ENCODE measurements at regions not wholly inside any gene's neighbourhood (a gene's known extent, or its start where the extent isn't known, plus 50 kb on each side); places are given as distances from the start of the nearest gene placed in this dataset.

DNA sequence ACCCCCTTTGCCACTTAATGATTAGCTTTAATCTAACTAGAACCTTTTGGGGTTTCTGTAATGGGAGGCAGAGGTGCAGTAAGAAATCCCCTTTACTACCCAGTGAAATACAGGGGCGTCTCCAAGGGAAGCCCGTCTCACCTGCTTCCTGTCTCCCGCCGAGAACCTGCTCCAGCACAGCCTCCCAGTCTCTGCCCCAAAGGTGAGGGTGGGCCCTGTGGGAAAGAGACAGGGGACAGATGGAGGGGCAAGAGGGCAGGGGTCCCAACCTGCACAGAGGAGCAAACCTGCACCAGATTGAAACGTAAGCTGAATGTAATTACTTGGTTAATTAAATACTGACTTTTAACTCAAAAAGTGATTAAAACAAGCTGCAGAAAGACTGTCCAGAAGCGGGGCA, 474.2 kb upstream of the SULF2 start:
- no peak for FAIRE-seq
- no peak for ATAC-seq
- DNase-seq = no peak
- WGBS, 2 donors = 49 to 52% methylated on average over 6 of the region's 6 CpGs
- no peak overlapping the region for H3K4me3 ChIP-seq
- no peaks in the 10 kb centered on the region for H3K9me3 ChIP-seq
- no peaks in the 10 kb centered on the region for H3K27me3 ChIP-seq
- TF ChIP-seq, protein P1, sequence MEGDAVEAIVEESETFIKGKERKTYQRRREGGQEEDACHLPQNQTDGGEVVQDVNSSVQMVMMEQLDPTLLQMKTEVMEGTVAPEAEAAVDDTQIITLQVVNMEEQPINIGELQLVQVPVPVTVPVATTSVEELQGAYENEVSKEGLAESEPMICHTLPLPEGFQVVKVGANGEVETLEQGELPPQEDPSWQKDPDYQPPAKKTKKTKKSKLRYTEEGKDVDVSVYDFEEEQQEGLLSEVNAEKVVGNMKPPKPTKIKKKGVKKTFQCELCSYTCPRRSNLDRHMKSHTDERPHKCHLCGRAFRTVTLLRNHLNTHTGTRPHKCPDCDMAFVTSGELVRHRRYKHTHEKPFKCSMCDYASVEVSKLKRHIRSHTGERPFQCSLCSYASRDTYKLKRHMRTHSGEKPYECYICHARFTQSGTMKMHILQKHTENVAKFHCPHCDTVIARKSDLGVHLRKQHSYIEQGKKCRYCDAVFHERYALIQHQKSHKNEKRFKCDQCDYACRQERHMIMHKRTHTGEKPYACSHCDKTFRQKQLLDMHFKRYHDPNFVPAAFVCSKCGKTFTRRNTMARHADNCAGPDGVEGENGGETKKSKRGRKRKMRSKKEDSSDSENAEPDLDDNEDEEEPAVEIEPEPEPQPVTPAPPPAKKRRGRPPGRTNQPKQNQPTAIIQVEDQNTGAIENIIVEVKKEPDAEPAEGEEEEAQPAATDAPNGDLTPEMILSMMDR (IDR thresholded peaks at IDR 0.05) = no peak
- H3K4me1 ChIP-seq = no peaks in the 10 kb centered on the region
- no peak overlapping the region for H3K27ac ChIP-seq
- H3K36me3 ChIP-seq = no peaks in the 10 kb centered on the region
- intact Hi-C loops (cut with DNase I) = no loop called here

DNA sequence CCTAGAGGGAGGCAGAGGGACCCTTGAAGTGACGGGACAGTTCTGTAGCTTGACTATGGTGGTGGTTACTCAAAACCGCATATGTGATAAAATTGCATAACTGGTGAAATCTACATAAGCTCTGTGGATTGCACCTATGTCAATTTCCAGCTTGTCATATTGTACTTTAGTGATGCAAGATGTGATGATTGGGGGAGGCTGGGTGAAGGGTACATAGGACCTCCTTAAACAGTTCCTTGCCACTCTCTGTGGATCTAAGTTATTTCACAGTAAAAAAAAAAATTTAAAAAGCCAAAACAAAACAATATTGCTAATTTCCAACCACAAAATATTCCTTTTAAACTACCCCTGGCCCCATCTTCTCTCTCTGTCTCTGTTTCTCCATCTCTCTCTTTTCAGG, 472.6 kb upstream of the SULF2 start:
- Histone ChIP-seq H3K9me3 (no peaks in the 10 kb centered on the region), H3K27me3 (no peaks in the 10 kb centered on the region), H3K4me3 (no peak overlapping the region), H3K27ac (no peak overlapping the region), H3K4me1 (no peaks in the 10 kb centered on the region), H3K36me3 (no peaks in the 10 kb centered on the region)
- DNase-seq (no peak), ATAC-seq (no peak), FAIRE-seq (no peak)
- TF ChIP-seq, protein P1 (IDR thresholded peaks at IDR 0.05) = no peak
- intact Hi-C loops (cut with DNase I) = no loop called here
- WGBS, 2 donors = 82 to 84% methylated on average over 2 of the region's 2 CpGs

DNA sequence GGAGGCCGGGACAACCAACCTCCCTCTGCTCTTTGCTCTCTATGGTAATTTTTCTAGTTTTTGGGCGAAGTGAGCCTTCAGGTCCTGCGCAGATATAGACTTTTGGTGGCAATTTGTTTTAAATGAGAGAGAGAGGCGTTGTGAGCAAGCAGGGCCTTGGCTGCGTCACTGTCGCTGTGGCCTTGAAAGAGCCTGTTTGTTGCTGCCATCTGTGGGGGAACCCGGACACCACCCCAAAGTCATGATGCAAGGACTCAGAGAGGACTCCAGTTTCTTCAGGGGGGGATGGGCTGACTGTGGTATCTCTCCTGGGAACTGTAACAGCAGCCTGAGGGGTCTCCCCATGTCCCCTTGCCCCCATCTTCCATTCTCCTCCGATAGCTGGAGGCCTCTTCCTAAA, 462.7 kb upstream of the SULF2 start:
- DNase-seq = no peak

DNA sequence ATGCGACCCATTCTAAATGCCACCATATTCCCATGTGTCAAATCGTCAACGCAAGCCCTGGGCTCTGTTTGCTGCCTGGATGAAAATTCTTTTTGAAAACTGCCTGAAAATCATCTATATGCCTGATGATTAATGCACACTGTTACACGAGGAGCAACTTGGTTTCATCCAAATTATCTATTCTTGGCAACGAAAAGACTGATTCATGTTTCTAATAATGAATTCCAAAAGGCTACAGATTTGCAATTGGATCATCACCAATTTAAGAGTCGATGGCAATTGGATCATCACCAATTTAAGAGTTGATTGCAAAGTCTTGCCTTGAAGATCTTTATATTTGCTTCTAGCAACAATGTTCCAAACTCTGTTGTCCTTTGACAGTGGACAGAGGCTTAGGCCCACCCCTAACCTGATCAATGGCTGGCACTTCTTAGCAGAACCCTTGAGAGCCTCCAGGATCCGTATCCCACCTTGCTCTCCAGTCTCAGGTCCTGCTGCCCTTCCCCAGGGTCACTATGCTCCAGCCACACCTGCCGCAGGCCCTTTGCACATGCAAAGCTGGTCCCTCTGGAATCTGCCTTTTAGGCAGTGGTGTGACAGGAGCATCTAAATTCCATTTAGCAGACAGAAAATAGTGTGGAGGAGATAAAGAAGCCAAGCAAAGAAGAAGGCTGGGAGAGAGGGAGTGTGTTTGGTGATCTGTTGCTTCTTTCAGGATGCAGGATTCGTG, 460.9 kb upstream of the SULF2 start:
- no peaks in the 10 kb centered on the region for H3K9me3 ChIP-seq
- no peak for FAIRE-seq
- no peaks in the 10 kb centered on the region for H3K27me3 ChIP-seq
- H3K36me3 ChIP-seq = no peaks in the 10 kb centered on the region
- 66 to 67% methylated on average over 9 of the region's 9 CpGs for WGBS, 2 donors
- H3K4me1 ChIP-seq = no peaks in the 10 kb centered on the region
- no peak overlapping the region for H3K27ac ChIP-seq
- no peak overlapping the region for H3K4me3 ChIP-seq
- TF ChIP-seq, protein P1 (IDR thresholded peaks at IDR 0.05) = no peak
- no peak for DNase-seq
- ATAC-seq = no peak
- intact Hi-C loops (cut with DNase I) = no loop called here

More for the DNA sequence above, 462.7 kb upstream of the SULF2 start:
- Histone ChIP-seq H3K27me3 (no peaks in the 10 kb centered on the region), H3K27ac (no peak overlapping the region), H3K4me1 (no peaks in the 10 kb centered on the region), H3K36me3 (no peaks in the 10 kb centered on the region), H3K4me3 (no peak overlapping the region), H3K9me3 (no peaks in the 10 kb centered on the region)
- FAIRE-seq (no peak), ATAC-seq (no peak)
- intact Hi-C loops (cut with DNase I) = no loop called here
- TF ChIP-seq, protein P1 (IDR thresholded peaks at IDR 0.05) = no peak
- WGBS, 2 donors = 78% methylated on average over 8 of the region's 8 CpGs

DNA sequence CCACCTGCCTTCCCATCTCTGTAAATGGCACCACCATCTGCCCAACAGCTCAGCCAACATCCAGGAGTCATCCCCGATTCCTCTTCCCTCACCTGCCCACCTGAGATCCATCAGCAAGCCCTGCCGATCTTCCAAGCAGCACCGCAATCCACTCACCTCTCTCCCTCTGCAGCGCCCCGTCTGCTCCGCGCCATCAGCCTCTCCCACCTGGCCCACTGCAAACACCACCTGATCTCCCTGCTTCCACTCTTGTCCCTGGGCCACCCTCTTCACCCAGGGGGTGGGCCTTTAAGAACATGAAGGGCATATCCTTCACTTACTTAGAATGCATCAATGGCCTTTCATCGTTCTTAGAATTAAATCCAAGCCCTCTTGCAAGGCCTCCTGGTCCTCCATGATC, 457.3 kb upstream of the SULF2 start:
- no peak for ATAC-seq
- 87 to 93% methylated on average over 8 of the region's 8 CpGs for WGBS, 2 donors
- DNase-seq = no peak
- Histone ChIP-seq H3K9me3 (no peaks in the 10 kb centered on the region), H3K27ac (no peak overlapping the region), H3K36me3 (no peaks in the 10 kb centered on the region), H3K4me1 (no peaks in the 10 kb centered on the region), H3K27me3 (no peaks in the 10 kb centered on the region), H3K4me3 (no peak overlapping the region)
- FAIRE-seq = no peak
- TF ChIP-seq, protein P1 (IDR thresholded peaks at IDR 0.05) = no peak
- intact Hi-C loops (cut with DNase I) = no loop called here
